CD4-positive, alpha-beta memory T cell (primary cell): ENCODE measurements at regions not wholly inside any gene's neighbourhood (a gene's known extent, or its start where the extent isn't known, plus 50 kb on each side); places are given as distances from the start of the nearest gene placed in this dataset.
"Not testable (repeated sequence)": the region's sequence is repeated elsewhere in the genome, so short reads cannot be mapped to it uniquely, and the experiment has no call there.

Source experiments
- CTCF ChIA-PET: fragments of 350-600 bp; sonication (Branson Sonifier 250); formaldehyde crosslinking; loops from one replicate; lab custom pipeline; 2021; ENCODE audit warnings: inconsistent platforms; ENCODE audit not compliant: partially characterized antibody; lab: Charles Lee
- POLR2A ChIA-PET: fragments of 350-600 bp; sonication (Branson Sonifier 250); formaldehyde crosslinking; loops from one replicate; lab custom pipeline; 2021; ENCODE audit not compliant: partially characterized antibody; lab: Charles Lee
- DNase-seq, 5 donors: peaks; one replicate each; pipeline versions ENCODE4 v3.0.0 to v3.0.0-alpha.2; 2020 to 2022; ENCODE audit warnings: mixed read lengths in 1 of 5
- H3K27ac ChIP-seq: one replicate; pipeline ENCODE4 v1.7.0; 2013; ENCODE audit warnings: low read depth, low read length
- H3K27me3 ChIP-seq: 2 replicates; pipeline ENCODE4 v1.7.0; 2013; ENCODE audit warnings: mild to moderate bottlenecking, low read length, moderate library complexity; ENCODE audit not compliant: insufficient read depth
- H3K36me3 ChIP-seq: 2 replicates; pipeline ENCODE4 v1.7.0; 2013; ENCODE audit warnings: mild to moderate bottlenecking, low read length, moderate library complexity; ENCODE audit not compliant: insufficient read depth
- H3K4me1 ChIP-seq: 2 replicates; pipeline ENCODE4 v1.7.0; 2013; ENCODE audit warnings: mild to moderate bottlenecking, low read length, moderate library complexity; ENCODE audit not compliant: insufficient read depth
- H3K4me3 ChIP-seq, 2 donors: one replicate each; pipeline ENCODE4 v1.7.0; 2013; ENCODE audit warnings: low read length in 2 of 2, mild to moderate bottlenecking in 1 of 2
- H3K9me3 ChIP-seq, 2 donors: one replicate each; pipeline ENCODE4 v1.7.0; 2013; ENCODE audit warnings: low read length in 2 of 2, control low read depth in 1 of 2; ENCODE audit not compliant: control insufficient read depth in 1 of 2
- H3K27ac Mint-ChIP-seq, 7 donors: one replicate each; pipeline ENCODE4 v1.8.0; 2020 to 2021; ENCODE audit warnings: mixed read lengths in 7 of 7, mild to moderate bottlenecking in 6 of 7, inconsistent platforms in 3 of 7, moderate library complexity in 3 of 7
- H3K27me3 Mint-ChIP-seq, 2 donors: one replicate each; pipeline ENCODE4 v1.8.0; 2020 to 2021; ENCODE audit warnings: mixed read lengths in 2 of 2
- H3K36me3 Mint-ChIP-seq, 2 donors: one replicate each; pipeline ENCODE4 v1.8.0; 2020 to 2021; ENCODE audit warnings: mixed read lengths in 2 of 2, inconsistent platforms in 1 of 2, mild to moderate bottlenecking in 1 of 2
- H3K4me1 Mint-ChIP-seq, 4 donors: one replicate each; pipeline ENCODE4 v1.8.0; 2020 to 2021; ENCODE audit warnings: mixed read lengths in 4 of 4, mild to moderate bottlenecking in 1 of 4
- H3K4me3 Mint-ChIP-seq, 8 donors: one replicate each; pipeline ENCODE4 v1.8.0; 2020 to 2021; ENCODE audit warnings: mixed read lengths in 8 of 8, mild to moderate bottlenecking in 7 of 8, moderate library complexity in 6 of 8, inconsistent platforms in 3 of 8
- H3K9me3 Mint-ChIP-seq, 8 donors: one replicate each; pipeline ENCODE4 v1.8.0; 2020 to 2021; ENCODE audit warnings: mixed read lengths in 8 of 8, mild to moderate bottlenecking in 5 of 8, inconsistent platforms in 3 of 8, moderate library complexity in 1 of 8
- intact Hi-C: fragments of 100-400 bp; cut with micrococcal nuclease; formaldehyde crosslinking; loops from one replicate; pipeline ENCODE4 v1.15.1; 2023

- Mint-ChIP-seq H3K9me3 (peaks cover 0 to 4% (median under 1%) of the 10 kb centered on the region in 8 donors), H3K36me3 (no peaks in the 10 kb centered on the region), H3K27ac (no peak overlapping the region), H3K27me3 (no peaks in the 10 kb centered on the region), H3K4me3 (no peak overlapping the region), H3K4me1 (no peaks in the 10 kb centered on the region)
- no peak for DNase-seq
- Histone ChIP-seq H3K36me3 (no peaks in the 10 kb centered on the region), H3K27me3 (no peaks in the 10 kb centered on the region), H3K27ac (no peak overlapping the region), H3K9me3 (no peaks in the 10 kb centered on the region), H3K4me1 (no peaks in the 10 kb centered on the region), H3K4me3 (no peak overlapping the region)
- ChIA-PET CTCF (no interaction called here), POLR2A (no interaction called here)
- intact Hi-C loops = no loop called here
Observed at GRCh38 chr4:125787707-125788106, 473.0 kb downstream of the FAT4 start.

GRCh38 chr4:125789023-125789422 lies 474.3 kb downstream of the FAT4 start:
- no peak overlapping the region for H3K27ac ChIP-seq

GRCh38 chr4:125791896-125792295 lies 477.1 kb downstream of the FAT4 start:
- intact Hi-C loops = no loop called here
- DNase-seq = no peak
- POLR2A ChIA-PET = no interaction called here
- no peaks in the 10 kb centered on the region for H3K4me1 ChIP-seq
- H3K27me3 ChIP-seq = no peaks in the 10 kb centered on the region
- no peak overlapping the region for H3K27ac Mint-ChIP-seq
- H3K4me1 Mint-ChIP-seq = no peaks in the 10 kb centered on the region
- H3K36me3 ChIP-seq = no peaks in the 10 kb centered on the region
- H3K27ac ChIP-seq = no peak overlapping the region
- peaks cover 0 to 8% (median 3%) of the 10 kb centered on the region in 8 donors for H3K9me3 Mint-ChIP-seq
- no peaks in the 10 kb centered on the region for H3K27me3 Mint-ChIP-seq
- H3K4me3 ChIP-seq = no peak overlapping the region
- H3K9me3 ChIP-seq = no peaks in the 10 kb centered on the region
- H3K4me3 Mint-ChIP-seq = no peak overlapping the region
- CTCF ChIA-PET = no interaction called here
- H3K36me3 Mint-ChIP-seq = no peaks in the 10 kb centered on the region

More at GRCh38 chr4:125789023-125789422, 474.3 kb downstream of the FAT4 start:
- CTCF ChIA-PET = no interaction called here
- no peaks in the 10 kb centered on the region for H3K36me3 Mint-ChIP-seq
- H3K27me3 ChIP-seq = no peaks in the 10 kb centered on the region
- no peaks in the 10 kb centered on the region for H3K4me1 ChIP-seq
- no peaks in the 10 kb centered on the region for H3K27me3 Mint-ChIP-seq
- peaks cover 0 to 4% (median under 1%) of the 10 kb centered on the region in 8 donors for H3K9me3 Mint-ChIP-seq
- DNase-seq = no peak
- H3K9me3 ChIP-seq = no peaks in the 10 kb centered on the region
- no peak overlapping the region for H3K27ac Mint-ChIP-seq
- no peak overlapping the region for H3K4me3 ChIP-seq
- POLR2A ChIA-PET = no interaction called here
- no peaks in the 10 kb centered on the region for H3K4me1 Mint-ChIP-seq
- intact Hi-C loops = no loop called here
- H3K36me3 ChIP-seq = no peaks in the 10 kb centered on the region
- H3K4me3 Mint-ChIP-seq = no peak overlapping the region

- H3K27me3 ChIP-seq = no peaks in the 10 kb centered on the region
- Mint-ChIP-seq H3K4me1 (no peaks in the 10 kb centered on the region), H3K27ac (no peak overlapping the region), H3K4me3 (no peak overlapping the region), H3K36me3 (no peaks in the 10 kb centered on the region), H3K27me3 (no peaks in the 10 kb centered on the region), H3K9me3 (peaks cover 0 to 8% (median 2%) of the 10 kb centered on the region in 8 donors)
- no peaks in the 10 kb centered on the region for H3K9me3 ChIP-seq
- ChIA-PET POLR2A (no interaction called here), CTCF (no interaction called here)
- intact Hi-C loops = no loop called here
- no peak overlapping the region for H3K27ac ChIP-seq
- no peaks in the 10 kb centered on the region for H3K36me3 ChIP-seq
- no peaks in the 10 kb centered on the region for H3K4me1 ChIP-seq
- DNase-seq = no peak
- no peak overlapping the region for H3K4me3 ChIP-seq
Observed at GRCh38 chr4:125794989-125795388, 480.2 kb downstream of the FAT4 start.

GRCh38 chr4:125796138-125796537 lies 481.4 kb downstream of the FAT4 start:
- no peaks in the 10 kb centered on the region for H3K4me1 ChIP-seq
- Mint-ChIP-seq H3K9me3 (peaks cover 0 to 8% (median 2%) of the 10 kb centered on the region in 8 donors), H3K27me3 (no peaks in the 10 kb centered on the region), H3K27ac (no peak overlapping the region), H3K36me3 (no peaks in the 10 kb centered on the region), H3K4me3 (no peak overlapping the region), H3K4me1 (no peaks in the 10 kb centered on the region)
- no peaks in the 10 kb centered on the region for H3K27me3 ChIP-seq
- POLR2A ChIA-PET = no interaction called here
- H3K27ac ChIP-seq = no peak overlapping the region
- no peaks in the 10 kb centered on the region for H3K36me3 ChIP-seq
- intact Hi-C loops = no loop called here
- DNase-seq = no peak
- CTCF ChIA-PET = no interaction called here
- H3K9me3 ChIP-seq = no peaks in the 10 kb centered on the region
- H3K4me3 ChIP-seq = no peak overlapping the region

- H3K4me3 Mint-ChIP-seq, DNase-seq, H3K27me3 Mint-ChIP-seq, intact Hi-C loops, H3K27ac ChIP-seq, H3K4me1 ChIP-seq, H3K4me3 ChIP-seq, H3K36me3 ChIP-seq, CTCF ChIA-PET, POLR2A ChIA-PET, H3K27ac Mint-ChIP-seq, H3K27me3 ChIP-seq, H3K36me3 Mint-ChIP-seq, H3K9me3 ChIP-seq, H3K4me1 Mint-ChIP-seq: not testable (repeated sequence)
- H3K9me3 Mint-ChIP-seq = peaks cover 0 to 11% (median 2%) of the 10 kb centered on the region in 8 donors
Observed at GRCh38 chr4:125797621-125798020, 482.9 kb downstream of the FAT4 start.

- Histone ChIP-seq H3K9me3 (no peaks in the 10 kb centered on the region), H3K36me3 (no peaks in the 10 kb centered on the region), H3K27ac (no peak overlapping the region), H3K4me1 (no peaks in the 10 kb centered on the region), H3K27me3 (no peaks in the 10 kb centered on the region), H3K4me3 (no peak overlapping the region)
- H3K36me3 Mint-ChIP-seq = no peaks in the 10 kb centered on the region
- CTCF ChIA-PET = no interaction called here
- intact Hi-C loops = no loop called here
- no peak overlapping the region for H3K27ac Mint-ChIP-seq
- no peak overlapping the region for H3K4me3 Mint-ChIP-seq
- H3K4me1 Mint-ChIP-seq = no peaks in the 10 kb centered on the region
- peaks cover 0 to 4% (median 0%) of the 10 kb centered on the region in 8 donors for H3K9me3 Mint-ChIP-seq
- POLR2A ChIA-PET = no interaction called here
- no peaks in the 10 kb centered on the region for H3K27me3 Mint-ChIP-seq
- no peak for DNase-seq
Observed at GRCh38 chr4:125801373-125801772, 486.6 kb downstream of the FAT4 start.

GRCh38 chr4:125801924-125802323 lies 487.2 kb downstream of the FAT4 start:
- H3K27ac Mint-ChIP-seq = no peak overlapping the region
- H3K4me1 ChIP-seq = no peaks in the 10 kb centered on the region
- H3K4me3 Mint-ChIP-seq = no peak overlapping the region
- ChIA-PET CTCF (no interaction called here), POLR2A (no interaction called here)
- no peak overlapping the region for H3K27ac ChIP-seq
- H3K27me3 Mint-ChIP-seq = no peaks in the 10 kb centered on the region
- no peaks in the 10 kb centered on the region for H3K9me3 ChIP-seq
- H3K36me3 Mint-ChIP-seq = no peaks in the 10 kb centered on the region
- H3K4me1 Mint-ChIP-seq = no peaks in the 10 kb centered on the region
- H3K27me3 ChIP-seq = no peaks in the 10 kb centered on the region
- intact Hi-C loops = no loop called here
- peaks cover 0 to 4% (median under 1%) of the 10 kb centered on the region in 8 donors for H3K9me3 Mint-ChIP-seq
- H3K36me3 ChIP-seq = no peaks in the 10 kb centered on the region
- no peak for DNase-seq
- no peak overlapping the region for H3K4me3 ChIP-seq
